Left renal pelvis (tissue), 4 donors: ENCODE measurements at regions not wholly inside any gene's neighbourhood (a gene's known extent, or its start where the extent isn't known, plus 50 kb on each side); places are given as distances from the start of the nearest gene placed in this dataset.
"Not testable (repeated sequence)": the region's sequence is repeated elsewhere in the genome, so short reads cannot be mapped to it uniquely, and the experiment has no call there.

ENCODE experiments used
- DNase-seq, 4 donors: peaks; one replicate each; pipeline ENCODE4 v3.0.0-alpha.2; 2013; ENCODE audit warnings: low read depth in 4 of 4, low spot score in 3 of 4

DNA sequence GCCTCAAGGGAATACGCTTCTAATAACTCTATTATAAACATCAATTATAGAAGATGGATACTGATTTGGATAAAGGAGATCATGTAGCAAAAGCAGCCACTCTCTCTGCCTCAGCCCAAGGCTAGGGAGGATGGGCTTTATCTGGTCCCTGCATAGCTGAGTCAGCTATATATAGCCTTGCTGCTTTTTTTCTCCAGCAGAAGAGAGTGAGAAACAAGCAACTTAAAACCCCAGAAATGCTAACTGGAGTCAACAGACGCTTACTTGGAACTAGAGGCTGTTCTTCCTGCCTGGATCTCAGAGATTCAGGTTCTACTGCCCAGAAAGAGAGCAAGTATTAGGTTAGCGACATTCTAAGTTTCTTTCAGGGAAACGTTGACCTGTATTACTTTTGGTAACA is 426.7 kb upstream of the KLHL29 start:
- DNase-seq, result no peak

DNA sequence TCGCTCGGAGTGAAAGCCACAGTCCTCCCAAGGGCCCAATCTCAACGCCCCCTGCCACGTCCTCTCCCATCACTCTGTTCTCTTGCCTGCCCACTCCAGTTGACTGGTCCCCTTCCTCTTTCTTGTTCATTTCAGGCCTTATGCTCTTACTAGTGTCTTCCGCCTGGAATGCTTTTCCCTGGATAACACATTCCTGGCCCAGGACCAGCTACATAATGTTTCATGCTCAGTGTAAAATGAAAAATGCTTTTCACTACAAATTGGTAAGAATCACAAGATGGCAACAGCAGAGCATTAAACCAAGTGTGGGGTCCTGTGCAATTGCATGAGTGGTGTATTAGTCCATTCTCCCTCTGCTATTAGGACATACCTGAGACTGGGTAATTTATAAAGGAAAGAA is 417.2 kb upstream of the KLHL29 start:
- DNase-seq, result no peak

DNA sequence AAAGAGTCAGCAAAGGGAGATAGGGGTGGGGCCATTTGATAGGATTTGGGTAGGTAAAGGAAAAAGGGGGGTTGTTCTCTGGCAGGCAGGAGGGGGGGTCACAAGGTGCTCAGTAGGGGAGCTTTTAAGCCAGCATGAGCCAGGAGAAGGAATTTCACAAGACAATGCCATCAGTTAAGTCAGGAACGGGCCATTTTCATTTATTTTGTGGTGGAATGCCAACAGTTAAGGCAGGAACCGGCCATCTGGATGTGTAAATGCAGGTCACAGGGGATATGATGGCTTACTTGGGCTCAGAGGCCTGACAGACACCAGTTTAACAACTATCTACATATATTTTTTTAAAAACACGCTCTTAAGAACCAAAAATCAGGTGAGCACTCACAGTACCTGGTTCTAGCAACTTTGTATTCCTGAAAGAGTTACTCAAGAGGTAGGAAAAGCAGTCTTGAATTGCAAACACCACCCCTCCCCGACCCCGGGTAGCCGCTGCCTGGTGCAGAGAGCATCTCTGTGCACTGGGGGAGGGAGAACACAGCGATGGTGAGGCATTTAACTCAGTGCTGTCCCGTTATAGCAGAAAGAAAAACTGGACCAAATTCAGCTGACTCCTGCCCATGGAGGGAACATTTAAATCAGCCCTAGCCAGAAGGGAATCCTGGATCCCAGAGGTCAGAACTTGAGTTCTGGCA is 414.5 kb upstream of the KLHL29 start:
- no peak for DNase-seq

DNA sequence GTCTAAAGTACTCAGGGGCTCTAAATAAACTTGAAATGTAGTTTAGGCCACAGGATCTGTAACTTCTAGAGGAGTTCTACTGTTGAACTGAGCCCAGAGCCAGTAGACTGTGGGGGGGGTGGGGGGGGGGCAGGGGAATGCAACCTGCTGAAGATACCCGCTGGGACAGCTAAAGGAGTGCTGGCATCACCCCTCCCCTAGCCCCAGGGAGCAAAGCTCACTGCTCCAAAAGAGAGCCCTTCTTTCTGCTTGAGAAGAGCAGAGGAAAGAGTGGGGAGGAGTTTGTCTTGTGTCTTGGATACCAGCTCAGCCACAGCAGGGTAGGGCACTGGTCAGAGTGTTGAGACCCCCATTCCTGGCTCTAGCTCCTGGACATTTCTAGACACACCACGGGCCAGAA is 414.0 kb upstream of the KLHL29 start:
- no peak for DNase-seq

DNA sequence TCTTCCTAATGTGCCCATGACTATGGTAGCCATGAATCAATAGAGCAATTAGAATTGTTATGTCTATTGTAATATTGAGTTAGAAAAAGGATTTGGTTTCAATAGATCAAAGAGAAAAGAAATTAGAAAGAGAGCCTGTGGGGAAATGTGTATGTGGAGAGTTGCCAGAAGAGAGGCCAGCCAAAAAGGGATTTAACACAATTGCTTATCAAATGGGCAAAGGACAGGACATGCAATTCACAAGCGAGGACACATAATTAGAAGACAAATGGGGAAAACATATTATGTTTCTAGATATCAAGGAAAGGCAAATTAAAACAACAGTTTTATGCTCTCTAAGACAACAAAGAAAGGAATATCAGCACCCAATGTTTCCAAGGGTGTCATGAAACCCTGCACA is 403.2 kb upstream of the KLHL29 start:
- no peak for DNase-seq

DNA sequence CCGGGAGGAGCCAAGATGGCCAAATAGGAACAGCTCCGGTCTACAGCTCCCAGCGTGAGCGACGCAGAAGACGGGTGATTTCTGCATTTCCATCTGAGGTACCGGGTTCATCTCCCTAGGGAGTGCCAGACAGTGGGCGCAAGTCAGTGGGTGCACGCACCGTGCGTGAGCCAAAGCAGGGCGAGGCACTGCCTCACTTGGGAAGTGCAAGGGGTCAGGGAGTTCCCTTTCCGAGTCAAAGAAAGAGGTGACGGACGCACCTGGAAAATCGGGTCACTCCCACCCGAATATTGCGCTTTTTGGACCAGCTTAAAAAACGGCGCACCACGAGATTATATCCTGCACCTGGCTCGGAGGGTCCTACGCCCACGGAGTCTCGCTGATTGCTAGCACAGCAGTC is 400.8 kb upstream of the KLHL29 start:
- DNase-seq, result not testable (repeated sequence)

DNA sequence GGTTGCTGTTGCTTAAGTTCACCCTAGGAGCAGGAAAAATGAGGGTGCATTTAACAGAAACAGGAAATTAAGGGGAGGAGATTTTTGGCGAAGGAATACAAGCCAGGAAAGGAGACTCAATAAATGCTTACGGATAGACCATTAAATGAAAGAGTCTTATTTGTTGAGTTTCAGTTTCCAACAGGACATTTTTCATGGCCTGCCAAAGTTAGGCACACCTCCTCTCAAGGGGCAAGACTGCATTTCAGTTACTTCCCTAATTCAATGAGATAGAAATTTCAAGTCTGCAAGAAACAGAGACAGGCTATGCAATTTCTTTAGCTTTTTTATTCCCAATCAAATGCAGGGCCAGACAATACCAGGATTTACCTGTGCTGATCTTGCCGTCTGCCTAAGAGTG is 394.7 kb upstream of the KLHL29 start:
- DNase-seq, result no peak

DNA sequence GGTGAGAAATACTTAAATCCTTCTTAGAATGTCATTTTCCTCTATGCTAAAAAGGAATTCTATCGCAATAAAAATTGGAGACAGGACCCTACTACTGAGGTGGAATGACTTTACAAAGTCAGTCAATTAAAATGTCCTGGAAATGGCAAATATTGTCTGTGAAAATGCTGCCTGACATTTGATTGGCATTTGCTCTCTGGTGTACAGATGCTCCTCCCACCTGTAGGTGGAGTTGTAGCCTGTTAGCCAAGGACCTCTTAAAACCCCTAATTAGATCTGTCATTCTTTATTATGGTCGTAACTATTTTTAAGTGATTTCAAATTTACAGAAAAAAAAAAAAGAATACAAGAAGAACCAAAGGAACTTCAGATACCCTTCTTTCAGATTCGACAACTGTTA is 393.1 kb upstream of the KLHL29 start:
- no peak for DNase-seq

DNA sequence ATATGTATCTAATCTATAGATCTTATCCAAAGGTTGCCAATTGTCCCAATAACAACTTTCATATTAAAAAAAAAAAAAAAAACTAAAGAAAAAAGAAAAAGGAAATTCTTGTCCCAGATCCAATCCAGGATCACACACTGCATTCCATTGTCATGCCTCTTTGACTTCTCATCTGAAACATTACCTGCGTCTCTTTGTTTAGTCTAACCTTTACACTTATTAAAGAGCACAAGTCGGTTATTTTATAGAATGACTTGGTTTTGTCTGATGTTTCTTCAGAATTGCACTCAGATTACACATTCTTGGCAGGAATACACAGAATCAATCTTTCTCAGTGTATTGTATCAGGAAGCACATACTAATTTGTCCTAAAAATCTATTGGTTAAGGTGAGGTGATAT is 392.5 kb upstream of the KLHL29 start:
- DNase-seq, result no peak

DNA sequence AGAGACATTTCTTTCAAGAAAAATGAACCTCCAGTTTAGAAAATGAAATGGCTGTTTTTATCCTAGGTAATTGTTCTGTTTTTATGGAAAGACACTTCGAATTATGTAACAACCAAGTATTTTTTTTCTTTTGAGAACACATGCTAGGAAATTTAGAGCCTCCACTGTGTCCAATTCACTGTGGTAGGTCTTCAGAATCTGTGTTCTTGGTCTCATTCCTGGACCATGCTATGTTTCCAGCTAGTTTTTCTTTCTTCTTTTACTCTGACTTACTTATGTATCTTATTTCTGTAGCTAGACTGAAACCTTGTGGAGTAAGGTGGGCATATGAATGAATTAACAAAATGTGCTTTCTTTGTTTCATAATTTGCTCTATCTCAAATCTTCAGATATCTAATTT is 391.7 kb upstream of the KLHL29 start:
- no peak for DNase-seq

DNA sequence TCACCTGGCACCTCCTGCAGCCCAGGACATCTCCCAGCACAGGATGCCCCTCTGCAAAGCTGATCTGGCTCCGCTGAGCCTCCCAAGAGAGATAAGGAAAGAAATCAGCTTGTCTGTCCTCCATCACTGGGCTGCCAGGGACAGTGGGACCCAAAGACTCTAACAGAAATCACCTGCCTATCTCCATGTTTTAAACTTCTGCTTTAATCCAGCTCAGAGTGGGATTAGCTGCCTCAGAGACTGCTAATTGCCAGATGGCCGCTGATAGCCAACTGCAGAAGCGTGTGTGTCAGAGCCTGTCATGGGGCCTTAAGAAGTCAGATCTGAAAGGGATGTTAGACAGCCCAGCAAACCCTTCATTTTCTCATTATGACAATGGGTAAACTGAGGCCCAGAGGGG is 389.4 kb upstream of the KLHL29 start:
- DNase-seq, result no peak

DNA sequence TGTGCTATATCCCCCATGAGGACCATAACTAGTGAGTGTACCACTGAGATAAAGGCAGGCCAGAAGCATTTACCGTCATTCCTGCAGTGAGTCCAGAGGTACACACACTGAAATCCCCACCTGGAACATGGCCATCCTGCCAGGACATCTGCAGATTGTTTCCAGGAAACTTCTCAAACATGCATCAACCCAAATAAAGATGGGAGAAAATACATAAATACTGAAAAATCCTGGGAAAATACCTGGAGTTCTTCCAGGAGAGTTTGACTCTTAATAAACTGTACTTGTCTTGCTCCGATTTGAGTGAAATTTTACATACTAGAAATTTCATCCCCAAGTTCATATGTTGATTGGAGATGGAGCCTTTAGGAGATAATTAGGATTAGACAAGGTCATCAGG is 388.1 kb upstream of the KLHL29 start:
- DNase-seq, result no peak

DNA sequence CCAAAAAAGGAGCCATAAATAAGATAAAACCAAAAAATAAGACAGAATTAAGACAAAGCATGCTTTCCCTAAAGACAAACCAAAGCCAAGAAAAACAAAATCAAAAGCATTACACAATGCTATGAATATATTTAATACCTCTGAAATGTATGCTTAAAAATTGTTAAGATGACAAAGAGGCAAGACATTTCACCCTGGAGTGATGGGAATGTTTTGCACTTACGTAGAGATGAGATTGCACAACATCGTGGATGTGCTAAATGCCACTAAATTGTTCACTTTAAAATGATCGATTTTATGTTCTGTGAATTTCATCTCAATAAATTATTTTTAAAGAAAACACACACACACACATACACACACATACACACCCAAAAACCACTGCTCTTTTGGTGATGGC is 386.6 kb upstream of the KLHL29 start:
- no peak for DNase-seq

DNA sequence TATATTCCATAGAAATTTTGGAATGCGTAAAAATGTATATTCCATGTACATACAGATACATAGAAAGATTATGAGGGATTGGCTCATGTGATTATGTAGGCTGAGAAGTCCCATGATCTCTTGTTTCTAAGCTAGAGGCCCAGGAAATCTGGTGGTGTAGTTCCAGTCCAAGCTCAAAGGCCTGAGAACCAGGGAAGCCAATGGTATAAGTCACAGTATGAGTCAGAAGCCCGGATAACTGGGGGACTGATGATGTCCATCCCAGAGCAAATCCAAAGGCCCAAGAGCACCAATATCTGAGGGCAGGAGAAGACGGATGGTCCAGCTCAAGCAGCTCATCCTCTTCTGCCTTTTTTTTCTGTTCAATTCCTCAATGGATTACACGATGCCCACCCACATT is 385.0 kb upstream of the KLHL29 start:
- no peak for DNase-seq

DNA sequence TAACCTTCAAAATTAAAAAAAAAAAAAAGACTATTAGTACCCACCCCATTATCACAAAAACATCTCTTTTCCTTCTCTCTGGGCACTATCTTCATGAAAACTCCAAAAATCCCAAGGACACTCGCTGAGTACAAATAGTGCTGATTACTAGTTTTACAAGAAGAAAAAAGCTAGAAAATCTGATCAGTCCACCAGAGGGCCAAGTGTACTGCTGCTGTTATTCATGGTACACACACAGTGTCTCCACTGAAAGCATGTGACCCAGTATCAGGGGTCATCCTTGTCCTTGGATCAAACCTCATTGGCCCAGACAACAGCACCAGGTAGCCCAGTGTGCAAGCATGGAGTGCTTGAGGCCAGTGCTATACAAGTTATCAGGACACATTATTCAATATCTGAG is 382.7 kb upstream of the KLHL29 start:
- DNase-seq, result no peak

DNA sequence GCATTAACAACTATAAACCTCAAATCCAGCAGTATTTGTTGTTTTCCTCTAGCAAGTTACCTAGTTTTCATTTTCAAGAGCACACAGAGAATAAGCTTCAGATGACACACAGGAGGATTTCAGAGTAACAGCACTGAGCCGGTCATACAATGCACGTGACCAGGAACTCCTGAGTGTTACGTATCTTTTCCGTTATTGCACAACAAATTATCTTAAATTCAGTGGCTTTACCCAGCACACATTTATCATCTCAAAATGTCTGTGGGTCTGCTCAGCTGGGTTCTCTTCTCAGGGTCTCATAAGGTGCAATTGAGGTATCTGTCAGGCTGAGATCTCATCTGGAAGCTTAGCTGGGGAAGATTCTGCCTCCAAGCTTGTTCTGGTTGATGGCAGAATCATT is 379.5 kb upstream of the KLHL29 start:
- DNase-seq, result no peak

DNA sequence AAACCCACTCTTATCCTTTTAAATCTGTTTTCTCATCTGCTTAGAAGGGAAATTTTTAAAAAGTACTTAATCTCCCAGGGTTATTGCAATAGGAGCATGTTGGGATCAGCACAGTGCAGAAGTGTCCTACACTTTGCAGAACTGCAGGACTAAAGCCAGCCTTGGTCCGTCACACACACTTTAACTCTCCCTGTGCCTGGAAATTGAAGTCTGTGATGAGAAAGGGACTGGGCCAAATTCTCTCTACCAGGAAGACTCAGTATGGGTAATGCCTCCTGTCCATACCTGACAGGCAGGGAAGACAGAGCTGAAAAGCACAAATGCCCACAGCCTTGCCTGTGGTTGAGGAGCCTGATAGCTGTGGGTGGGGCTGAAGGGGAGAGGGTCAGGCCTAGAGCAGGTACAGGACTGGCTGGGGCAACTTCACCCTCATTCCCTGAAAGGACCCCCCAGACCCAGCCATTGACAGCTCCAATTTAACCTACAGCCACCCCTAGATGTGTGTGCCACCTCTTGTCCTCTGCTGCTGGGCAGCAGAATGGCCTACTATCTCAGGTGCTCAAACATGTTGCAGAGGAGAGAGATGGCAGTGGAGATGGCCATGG is 377.2 kb upstream of the KLHL29 start:
- no peak for DNase-seq

DNA sequence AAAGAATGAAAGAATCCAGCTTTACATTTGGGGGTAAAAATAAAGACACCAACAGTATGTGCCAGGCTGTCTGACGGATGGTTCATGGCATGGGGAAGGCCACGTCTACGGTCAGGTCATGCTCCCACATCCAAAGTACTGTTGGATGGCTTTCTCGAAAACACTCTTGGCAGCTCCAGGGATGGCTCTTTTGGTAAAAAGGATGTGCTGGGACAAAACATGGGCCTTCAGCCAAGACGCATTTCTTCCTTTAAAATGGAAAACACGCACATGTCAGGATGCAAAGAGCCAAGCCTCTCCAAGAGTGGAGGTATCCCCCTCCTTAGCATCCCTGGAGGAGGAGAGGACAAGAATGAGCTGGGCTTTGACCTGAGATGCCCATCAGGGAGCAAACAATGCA is 376.5 kb upstream of the KLHL29 start:
- DNase-seq, result no peak

DNA sequence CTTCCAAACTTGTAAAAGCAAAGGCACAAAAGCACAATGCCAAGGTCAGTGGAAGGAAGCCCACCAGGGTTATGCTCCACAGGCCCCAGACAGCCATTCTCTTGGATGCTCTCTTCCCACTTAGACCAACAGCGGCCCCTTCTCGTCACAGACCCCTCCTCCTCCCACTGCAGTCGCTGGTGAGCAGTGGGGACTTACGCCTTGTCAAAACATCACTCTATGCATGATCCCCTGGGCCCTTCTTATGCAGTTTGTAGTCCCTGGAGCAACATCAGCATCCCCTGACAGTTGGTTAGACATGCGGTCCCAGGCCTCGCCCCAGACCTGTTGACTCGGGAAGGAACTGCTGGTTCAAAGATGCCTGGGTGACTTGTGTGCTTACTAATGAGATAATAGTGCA is 376.0 kb upstream of the KLHL29 start:
- no peak for DNase-seq

DNA sequence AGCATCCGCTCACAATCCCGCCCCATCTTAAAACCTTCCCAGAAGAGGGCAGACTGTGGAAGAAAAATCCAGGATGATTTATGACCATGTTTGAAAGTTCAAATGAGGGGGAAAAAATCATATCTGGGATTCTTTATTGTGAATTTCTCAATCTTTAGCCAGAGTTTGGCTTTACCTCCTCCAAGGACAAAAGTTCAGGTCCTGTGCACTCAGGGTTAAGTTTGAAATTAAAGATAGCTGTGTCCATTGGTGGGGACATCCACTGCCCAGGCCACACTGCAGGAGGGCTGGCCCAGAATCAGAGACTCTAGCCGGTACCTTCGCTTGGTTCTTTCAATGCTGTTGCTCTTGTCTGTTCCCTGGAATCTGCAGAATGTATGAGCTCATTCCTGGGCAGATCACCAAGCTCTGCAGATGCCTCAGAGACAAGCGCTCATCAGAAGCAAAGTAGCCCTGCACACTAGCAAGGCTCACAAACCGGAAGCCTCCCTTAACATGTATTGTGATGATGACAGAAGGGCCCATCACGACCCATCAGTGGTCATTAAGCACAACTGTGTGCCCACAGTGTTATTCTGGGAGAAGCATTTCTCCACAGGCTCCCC is 375.3 kb upstream of the KLHL29 start:
- DNase-seq, result no peak

DNA sequence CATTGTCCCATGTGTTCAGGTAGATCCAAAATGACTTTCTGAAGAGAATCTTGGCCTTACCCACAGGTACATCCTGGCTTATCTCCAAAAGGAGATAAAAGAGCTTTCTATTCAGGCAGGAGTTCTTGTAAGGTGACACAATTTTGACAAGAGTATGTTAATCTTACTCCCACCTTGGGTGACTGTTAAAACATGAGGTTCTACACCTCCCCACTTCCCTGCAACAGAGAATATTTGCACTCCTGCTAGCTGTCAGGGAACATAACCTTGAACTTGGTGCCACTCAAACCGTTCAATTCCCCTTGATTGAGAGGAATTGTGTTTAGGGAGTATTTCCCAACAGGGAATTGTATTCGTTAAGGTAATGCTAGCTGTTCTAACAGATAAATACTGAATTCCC is 372.5 kb upstream of the KLHL29 start:
- DNase-seq, result no peak

DNA sequence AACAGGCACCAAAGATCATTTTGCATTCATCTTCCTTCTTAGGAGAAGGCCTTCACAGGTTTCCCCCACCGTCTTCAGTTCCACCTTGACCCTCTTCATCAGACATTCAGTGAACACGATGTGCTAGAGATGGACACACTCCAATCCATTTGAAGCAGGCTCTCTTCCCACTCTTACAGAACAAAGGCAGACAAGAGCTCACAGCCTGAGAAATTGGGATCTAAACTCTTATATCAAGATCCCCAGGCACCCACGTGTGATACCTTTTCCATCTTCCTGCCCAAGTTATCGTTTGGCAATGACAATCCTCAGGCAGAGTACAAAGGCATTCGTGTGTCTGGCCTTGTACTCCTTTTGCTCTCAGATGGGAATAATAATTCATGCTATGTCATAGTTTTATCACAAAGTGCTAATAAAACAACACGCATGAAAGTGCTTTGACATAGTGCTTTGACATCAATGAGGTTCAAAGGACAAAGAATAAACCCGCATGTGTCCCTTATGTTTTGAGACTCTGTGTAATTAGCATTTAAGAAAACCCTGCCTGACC is 369.3 kb upstream of the KLHL29 start:
- DNase-seq, result no peak
